GM10266 (cell line): ENCODE measurements at regions not wholly inside any gene's neighbourhood (a gene's known extent, or its start where the extent isn't known, plus 50 kb on each side); places are given as distances from the start of the nearest gene placed in this dataset.

ENCODE experiments used
- DNase-seq: peaks from one replicate; pipeline ENCODE4 v3.0.0; 2012; ENCODE audit errors: extremely low spot score
- TF ChIP-seq, protein P1 (sequence below): IDR thresholded peaks from 2 replicates; pipeline ENCODE4 v1.5.1; 2012; ENCODE audit warnings: mild to moderate bottlenecking, low read depth; ENCODE audit not compliant: control insufficient read depth, insufficient read depth; ENCODE audit errors: missing control alignments

GRCh38 chr21:34261841-34262468, 101.9 kb upstream of the KCNE2 start:
- TF ChIP-seq, protein P1, sequence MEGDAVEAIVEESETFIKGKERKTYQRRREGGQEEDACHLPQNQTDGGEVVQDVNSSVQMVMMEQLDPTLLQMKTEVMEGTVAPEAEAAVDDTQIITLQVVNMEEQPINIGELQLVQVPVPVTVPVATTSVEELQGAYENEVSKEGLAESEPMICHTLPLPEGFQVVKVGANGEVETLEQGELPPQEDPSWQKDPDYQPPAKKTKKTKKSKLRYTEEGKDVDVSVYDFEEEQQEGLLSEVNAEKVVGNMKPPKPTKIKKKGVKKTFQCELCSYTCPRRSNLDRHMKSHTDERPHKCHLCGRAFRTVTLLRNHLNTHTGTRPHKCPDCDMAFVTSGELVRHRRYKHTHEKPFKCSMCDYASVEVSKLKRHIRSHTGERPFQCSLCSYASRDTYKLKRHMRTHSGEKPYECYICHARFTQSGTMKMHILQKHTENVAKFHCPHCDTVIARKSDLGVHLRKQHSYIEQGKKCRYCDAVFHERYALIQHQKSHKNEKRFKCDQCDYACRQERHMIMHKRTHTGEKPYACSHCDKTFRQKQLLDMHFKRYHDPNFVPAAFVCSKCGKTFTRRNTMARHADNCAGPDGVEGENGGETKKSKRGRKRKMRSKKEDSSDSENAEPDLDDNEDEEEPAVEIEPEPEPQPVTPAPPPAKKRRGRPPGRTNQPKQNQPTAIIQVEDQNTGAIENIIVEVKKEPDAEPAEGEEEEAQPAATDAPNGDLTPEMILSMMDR = no peak
- DNase-seq = no peak

- TF ChIP-seq, protein P1 = no peak
- DNase-seq = no peak
Measured at GRCh38 chr21:34262469-34262845, 101.3 kb upstream of the KCNE2 start.

DNA sequence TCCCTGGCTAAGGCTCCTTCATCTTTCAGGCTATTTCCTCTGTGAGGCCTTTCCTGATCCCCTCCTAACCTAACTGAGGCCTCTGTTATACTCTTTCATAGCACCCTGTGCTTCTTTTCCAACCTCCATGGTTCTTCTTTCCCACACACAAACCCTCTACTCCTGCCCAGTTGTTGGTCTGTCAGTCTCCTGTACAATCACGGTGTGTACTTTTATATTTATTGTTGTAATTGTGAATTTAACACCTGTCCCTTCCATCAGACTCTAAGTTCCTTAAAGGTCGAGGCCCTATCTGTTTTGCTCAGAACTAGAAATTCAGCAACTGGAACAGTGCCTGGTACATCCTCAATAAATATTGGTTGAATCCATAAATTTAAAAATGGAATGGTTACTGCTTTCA, 100.2 kb upstream of the KCNE2 start:
- TF ChIP-seq, protein P1 = no peak
- no peak for DNase-seq

- TF ChIP-seq, protein P1 = no peak
- DNase-seq = no peak
Measured at GRCh38 chr21:34266351-34266750, 97.5 kb upstream of the KCNE2 start.

GRCh38 chr21:34268493-34268892, 95.3 kb upstream of the KCNE2 start:
- TF ChIP-seq, protein P1 = no peak
- DNase-seq = no peak

- DNase-seq = no peak
- TF ChIP-seq, protein P1 = no peak
Measured at GRCh38 chr21:34270411-34270810, 93.4 kb upstream of the KCNE2 start.

GRCh38 chr21:34271189-34271851, 92.5 kb upstream of the KCNE2 start:
- no peak for DNase-seq
- TF ChIP-seq, protein P1 = no peak
